ENCODE measurements at regions not wholly inside any gene's neighbourhood (a gene's known extent, or its start where the extent isn't known, plus 50 kb on each side); places are given as distances from the start of the nearest gene placed in this dataset.

GRCh38 chr2:234304950-234305349, 191.9 kb downstream of the ARL4C start:
- no peak for DNase-seq

- no peak for DNase-seq
Measured at GRCh38 chr2:234302664-234302991, 194.3 kb downstream of the ARL4C start.

GRCh38 chr2:234300932-234301823, 195.7 kb downstream of the ARL4C start:
- no peak for DNase-seq

- no peak for DNase-seq
Measured at GRCh38 chr2:234300391-234300925, 196.4 kb downstream of the ARL4C start.

GRCh38 chr2:234298918-234299317, 198.0 kb downstream of the ARL4C start:
- DNase-seq = no peak

GRCh38 chr2:234296991-234297390, 199.9 kb downstream of the ARL4C start:
- no peak for DNase-seq

- DNase-seq = peak in 1 of 2 experiments; percentile 24
Measured at GRCh38 chr2:234293973-234294372, 202.9 kb downstream of the ARL4C start.

- no peak for DNase-seq
Measured at GRCh38 chr2:234292962-234293243, 204.0 kb downstream of the ARL4C start.

- DNase-seq = no peak
Measured at GRCh38 chr2:234292205-234292961, 204.5 kb downstream of the ARL4C start.

- no peak for DNase-seq
Measured at GRCh38 chr2:234291765-234292204, 205.1 kb downstream of the ARL4C start.

GRCh38 chr2:234290671-234291070, 206.2 kb downstream of the ARL4C start:
- no peak for DNase-seq

GRCh38 chr2:234289834-234290590, 206.9 kb downstream of the ARL4C start:
- DNase-seq = no peak

GRCh38 chr2:234288974-234289455, 207.9 kb downstream of the ARL4C start:
- DNase-seq = peak; percentile 27 to 47

GRCh38 chr2:234287650-234288049, 209.2 kb downstream of the ARL4C start:
- DNase-seq = no peak

GRCh38 chr2:234286956-234287355, 209.9 kb downstream of the ARL4C start:
- no peak for DNase-seq

GRCh38 chr2:234286118-234286598, 210.7 kb downstream of the ARL4C start:
- no peak for DNase-seq

GRCh38 chr2:234285541-234285940, 211.3 kb downstream of the ARL4C start:
- no peak for DNase-seq

- DNase-seq = no peak
Measured at GRCh38 chr2:234279637-234280036, 217.2 kb downstream of the ARL4C start.

GRCh38 chr2:234278556-234279255, 218.2 kb downstream of the ARL4C start:
- no peak for DNase-seq

GRCh38 chr2:234275515-234275914, 221.4 kb downstream of the ARL4C start:
- no peak for DNase-seq

GRCh38 chr2:234273887-234274584, 222.8 kb downstream of the ARL4C start:
- DNase-seq = no peak

Measured in NCI-H1930 (cell line).